HCT116 (cell line): ENCODE measurements at regions not wholly inside any gene's neighbourhood (a gene's known extent, or its start where the extent isn't known, plus 50 kb on each side); places are given as distances from the start of the nearest gene placed in this dataset.
A peak's percentile ranks its signal among the peaks of the same experiment; 100 is the strongest.

Source experiments
- ATAC-seq: fragments of 200-7000 bp; cut with Tn5 transposase; 2 replicates; pipeline ENCODE4 v1.9.1; 2020; ENCODE audit warnings: mild to moderate bottlenecking, moderate library complexity
- BruUV-seq: library from RNA; stranded (reverse); fragments of 400-500 nt; replicated peaks from 2 replicates; lab custom pipeline; 2021; lab: Mats Ljungman, UMichigan
- CTCF ChIA-PET: fragments of 300-600 bp; sonication (Branson Sonifier 250); formaldehyde crosslinking; loops from one replicate; lab custom pipeline; 2021; ENCODE audit warnings: antibody characterized with exemption; lab: Charles Lee
- POLR2A ChIA-PET: fragments of 300-600, 350-600 bp; sonication (Branson Sonifier 250); formaldehyde crosslinking; loops from one replicate; lab custom pipeline; 2021; ENCODE audit warnings: antibody characterized with exemption; lab: Charles Lee
- RAD21 ChIA-PET, 2 experiments: fragments of 300-600 bp; sonication (Branson Sonifier 250); formaldehyde crosslinking; loops; one replicate each; lab custom pipeline; 2023; ENCODE audit warnings: low total read pairs in 2 of 2; ENCODE audit not compliant: uncharacterized antibody in 2 of 2, unreplicated experiment in 2 of 2, low non-redundant PET in 1 of 2; lab: Charles Lee
- DNase-seq: peaks from one replicate; pipeline ENCODE4 v3.0.0-alpha.2; 2010; ENCODE audit warnings: low read depth, low spot score
- H2AFZ ChIP-seq: fragments of 200-600 bp; shearing (Covaris generic), sonication (generic); 2 replicates; pipeline ENCODE4 v1.6.1; 2017; ENCODE audit warnings: low read depth, mixed run types, mixed read lengths, antibody characterized with exemption, low read length; ENCODE audit not compliant: poor library complexity, severe bottlenecking
- H3K27ac ChIP-seq: 2 replicates; pipeline ENCODE4 v1.5.1; 2012; ENCODE audit warnings: low read depth, low read length
- H3K27me3 ChIP-seq: fragments of 200-600 bp; sonication (generic); 2 replicates; pipeline ENCODE4 v1.6.1; 2016; ENCODE audit warnings: mixed run types, low read length, mixed read lengths; ENCODE audit not compliant: insufficient read depth
- H3K36me3 ChIP-seq, 2 experiments: fragments of 200-500 bp in 1 of 2; fragments of 200-600 bp in 1 of 2; sonication (Bioruptor generic) in 1 of 2; sonication (generic) in 1 of 2; 2 replicates each; pipeline versions ENCODE4 v1.5.1 to v1.6.1; 2014 to 2016; ENCODE audit warnings: low read length in 2 of 2, inconsistent platforms in 1 of 2, mixed read lengths in 1 of 2, mixed run types in 1 of 2; ENCODE audit not compliant: insufficient read depth in 2 of 2, control insufficient read depth in 1 of 2
- H3K4me1 ChIP-seq, 2 experiments: fragments of 200-600 bp in 1 of 2; sonication (generic) in 1 of 2; 2 replicates each; pipeline versions ENCODE4 v1.5.1 to v1.6.1; 2012 to 2017; ENCODE audit warnings: low read length in 2 of 2, inconsistent platforms in 1 of 2, mild to moderate bottlenecking in 1 of 2, mixed read lengths in 1 of 2, mixed run types in 1 of 2, moderate library complexity in 1 of 2; ENCODE audit not compliant: insufficient read depth in 2 of 2, control insufficient read depth in 1 of 2
- H3K4me2 ChIP-seq: fragments of 200-600 bp; sonication (generic); 2 replicates; pipeline ENCODE4 v1.6.1; 2017; ENCODE audit warnings: mixed run types, low read length, mixed read lengths
- H3K4me3 ChIP-seq, 2 experiments: fragments of 200-600 bp in 1 of 2; sonication (generic) in 1 of 2; replicated peaks in 1 of 2; 2 replicates each; pipeline ENCODE4 v1.5.1; 2011 to 2016; ENCODE audit warnings: low read length in 2 of 2, control low read depth in 1 of 2, low read depth in 1 of 2, mild to moderate bottlenecking in 1 of 2, mixed read lengths in 1 of 2, mixed run types in 1 of 2
- H3K79me2 ChIP-seq: fragments of 200-600 bp; sonication (generic); 2 replicates; pipeline ENCODE4 v1.6.1; 2017; ENCODE audit warnings: mild to moderate bottlenecking, mixed run types, low read length, moderate library complexity, mixed read lengths; ENCODE audit not compliant: insufficient read depth
- H3K9ac ChIP-seq: fragments of 200-600 bp; sonication (generic); 2 replicates; pipeline ENCODE4 v1.6.1; 2016; ENCODE audit warnings: low read length, mixed read lengths
- H3K9me2 ChIP-seq: fragments of 200-600 bp; sonication (generic), shearing (Covaris generic); 2 replicates; pipeline ENCODE4 v1.6.1; 2017; ENCODE audit warnings: mixed run types, mild to moderate bottlenecking, moderate library complexity; ENCODE audit not compliant: insufficient read depth
- H3K9me3 ChIP-seq, 2 experiments: fragments of 200-500 bp in 1 of 2; fragments of 200-600 bp in 1 of 2; sonication (Bioruptor generic) in 1 of 2; sonication (generic) in 1 of 2; 2 replicates each; pipeline ENCODE4 v1.6.1; 2014 to 2017; ENCODE audit warnings: low read length in 2 of 2, mixed read lengths in 2 of 2, inconsistent platforms in 1 of 2, low read depth in 1 of 2, mild to moderate bottlenecking in 1 of 2, mixed run types in 1 of 2, moderate library complexity in 1 of 2; ENCODE audit not compliant: control insufficient read depth in 1 of 2, insufficient read depth in 1 of 2
- H4K20me1 ChIP-seq: fragments of 200-600 bp; sonication (generic), shearing (Covaris generic); 2 replicates; pipeline ENCODE4 v1.6.1; 2017; ENCODE audit warnings: mixed run types, mild to moderate bottlenecking, moderate library complexity; ENCODE audit not compliant: insufficient read depth
- CEBPB ChIP-seq: IDR thresholded peaks from 2 replicates; pipeline ENCODE4 v1.6.1; 2012; ENCODE audit warnings: low read depth
- ELF1 ChIP-seq: IDR thresholded peaks from 2 replicates; pipeline ENCODE4 v1.6.1; 2012; ENCODE audit warnings: low read depth, borderline replicate concordance
- EZH2 ChIP-seq: fragments of 200-600 bp; sonication (generic); IDR thresholded peaks from 2 replicates; pipeline ENCODE4 v1.6.1; 2017; ENCODE audit warnings: antibody characterized with exemption, mixed run types
- FOSL1 ChIP-seq: IDR thresholded peaks from 2 replicates; pipeline ENCODE4 v1.6.1; 2012; ENCODE audit warnings: low read depth
- JUND ChIP-seq: IDR thresholded peaks from 2 replicates; pipeline ENCODE4 v1.6.1; 2012
- POLR2AphosphoS5 ChIP-seq: IDR thresholded peaks from 2 replicates; pipeline ENCODE4 v1.6.1; 2011; ENCODE audit warnings: mild to moderate bottlenecking, low read depth, low read length, moderate library complexity
- RAD21 ChIP-seq: IDR thresholded peaks from 2 replicates; pipeline ENCODE4 v1.6.1; 2012; ENCODE audit warnings: low read depth, mild to moderate bottlenecking
- SP1 ChIP-seq: IDR thresholded peaks from 2 replicates; pipeline ENCODE4 v1.6.1; 2012; ENCODE audit warnings: low read depth
- SRF ChIP-seq: IDR thresholded peaks from 2 replicates; pipeline ENCODE4 v1.6.1; 2012; ENCODE audit warnings: low read depth
- YY1 ChIP-seq: IDR thresholded peaks from 2 replicates; pipeline ENCODE4 v1.6.1; 2011; ENCODE audit warnings: low read length, low read depth, moderate library complexity, mild to moderate bottlenecking; ENCODE audit not compliant: insufficient replicate concordance; ENCODE audit errors: extremely low read depth
- ZFX ChIP-seq: fragments of 450-650 bp; IDR thresholded peaks from 2 replicates; pipeline ENCODE4 v1.6.1; 2017
- ZNF274 ChIP-seq: fragments of 200-500 bp; sonication (Bioruptor generic); IDR thresholded peaks from 2 replicates; pipeline ENCODE4 v1.6.1; 2014; ENCODE audit warnings: mild to moderate bottlenecking, low read depth, low read length, inconsistent platforms
- intact Hi-C: fragments of 100-400 bp; cut with micrococcal nuclease; formaldehyde crosslinking; loops from 2 replicates; pipeline ENCODE4 v1.10.0; 2022
- TF ChIP-seq, protein P1 (sequence below): IDR thresholded peaks from 2 replicates; pipeline ENCODE4 v1.6.1; 2012
- TF ChIP-seq, protein P2 (sequence below): IDR thresholded peaks from 2 replicates; pipeline ENCODE4 v1.6.1; 2011; ENCODE audit warnings: mild to moderate bottlenecking, low read length, moderate library complexity; ENCODE audit not compliant: insufficient replicate concordance; ENCODE audit errors: extremely low read depth

DNA sequence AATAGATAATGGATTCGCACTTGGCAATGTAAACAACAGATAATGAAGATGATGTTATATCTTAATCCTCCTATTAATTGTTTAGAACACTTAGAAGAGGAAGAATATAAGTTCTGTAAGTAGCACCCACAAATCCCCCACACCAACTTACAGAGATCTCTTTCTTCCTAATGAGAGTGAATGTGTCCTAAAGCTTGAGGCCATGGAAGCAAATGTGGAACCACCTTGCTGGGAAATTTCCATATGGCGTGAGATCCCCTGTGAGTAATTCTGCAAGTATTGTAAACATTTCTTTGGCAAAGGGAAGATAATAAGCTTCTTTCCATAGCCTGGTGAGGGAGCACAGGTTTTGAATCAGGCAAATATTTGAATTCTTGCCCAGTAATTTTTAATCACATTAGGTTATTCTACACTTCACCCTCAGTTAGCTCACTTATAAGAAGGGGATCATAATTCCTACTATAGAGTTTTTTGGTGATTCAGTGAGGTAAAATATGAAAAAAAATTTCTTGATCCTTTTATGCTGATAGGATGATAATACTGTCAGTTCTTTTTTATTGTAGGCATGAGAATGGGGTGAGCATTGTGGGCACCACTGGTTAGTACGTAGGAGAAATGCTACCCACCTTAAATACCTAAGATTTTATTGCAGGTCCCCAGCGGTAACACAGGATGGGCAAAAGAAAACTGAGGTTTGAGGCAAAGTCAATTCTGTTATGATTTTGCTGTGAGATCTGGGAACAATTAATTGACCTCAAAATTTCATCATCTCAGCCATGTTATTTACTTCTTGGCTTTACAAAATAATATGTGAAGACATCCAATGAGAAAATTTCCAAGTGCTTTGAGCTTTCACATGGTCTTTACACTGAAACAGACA, 574.8 kb downstream of the PSAT1 start:
- CTCF ChIA-PET = no interaction called here

DNA sequence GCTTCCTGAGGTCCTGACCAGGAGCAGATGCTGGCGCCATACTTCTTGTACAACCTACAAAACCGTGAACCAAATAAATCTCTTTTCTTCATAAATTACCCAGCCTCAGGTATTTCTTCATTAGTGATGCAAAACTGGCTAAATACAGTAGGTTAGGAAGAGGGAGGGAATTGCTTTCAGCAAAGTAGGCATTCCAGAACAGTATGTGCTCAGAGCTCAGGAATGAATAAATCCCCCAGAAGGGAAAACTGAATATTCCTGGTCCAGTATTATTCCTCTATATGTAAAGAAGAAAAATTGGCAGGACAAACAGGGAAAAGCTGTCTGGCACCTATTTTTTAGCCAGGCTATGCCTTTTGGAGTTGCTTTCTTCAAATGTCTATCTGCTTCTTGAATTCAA, 577.1 kb downstream of the PSAT1 start:
- intact Hi-C loops = no loop called here

More for the DNA sequence above, 574.8 kb downstream of the PSAT1 start:
- peak; percentile 56 for TF ChIP-seq FOSL1
- TF ChIP-seq SP1 = peak; percentile 50; the same call in 1 of the 2 replicates
- TF ChIP-seq JUND = no peak
- Histone ChIP-seq H3K9ac (peak overlapping the region; percentile 34), H3K27me3 (no peaks in the 10 kb centered on the region), H3K9me2 (no peaks in the 10 kb centered on the region), H3K27ac (peak overlapping the region; percentile 80), H3K4me2 (peak overlapping the region; percentile 65), H3K4me1 (peaks cover 22 to 29% of the 10 kb centered on the region in 2 experiments), H3K4me3 (peak overlapping the region in 1 of 2 experiments; percentile 21; a peak in 2 of 4 replicates), H2AFZ (peak overlapping the region; percentile 88), H4K20me1 (no peaks in the 10 kb centered on the region), H3K79me2 (no peaks in the 10 kb centered on the region), H3K36me3 (no peaks in the 10 kb centered on the region), H3K9me3 (no peaks in the 10 kb centered on the region)
- no TSS peak for BruUV-seq
- ChIA-PET RAD21 (no interaction called here), POLR2A (no interaction called here)
- intact Hi-C loops = no loop called here
- peak; percentile 22 for DNase-seq
- ATAC-seq = peak; percentile 80

More for the DNA sequence above, 577.1 kb downstream of the PSAT1 start:
- H3K27ac ChIP-seq = no peak overlapping the region
- ATAC-seq = no peak
- no peak overlapping the region for H3K4me3 ChIP-seq
- TF ChIP-seq ZFX (no peak), YY1 (no peak), SP1 (no peak), RAD21 (no peak), EZH2 (no peak), POLR2AphosphoS5 (no peak), SRF (no peak), ZNF274 (no peak), CEBPB (no peak), ELF1 (no peak)
- TF ChIP-seq, protein P1, sequence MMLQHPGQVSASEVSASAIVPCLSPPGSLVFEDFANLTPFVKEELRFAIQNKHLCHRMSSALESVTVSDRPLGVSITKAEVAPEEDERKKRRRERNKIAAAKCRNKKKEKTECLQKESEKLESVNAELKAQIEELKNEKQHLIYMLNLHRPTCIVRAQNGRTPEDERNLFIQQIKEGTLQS = no peak
- TF ChIP-seq, protein P2, sequence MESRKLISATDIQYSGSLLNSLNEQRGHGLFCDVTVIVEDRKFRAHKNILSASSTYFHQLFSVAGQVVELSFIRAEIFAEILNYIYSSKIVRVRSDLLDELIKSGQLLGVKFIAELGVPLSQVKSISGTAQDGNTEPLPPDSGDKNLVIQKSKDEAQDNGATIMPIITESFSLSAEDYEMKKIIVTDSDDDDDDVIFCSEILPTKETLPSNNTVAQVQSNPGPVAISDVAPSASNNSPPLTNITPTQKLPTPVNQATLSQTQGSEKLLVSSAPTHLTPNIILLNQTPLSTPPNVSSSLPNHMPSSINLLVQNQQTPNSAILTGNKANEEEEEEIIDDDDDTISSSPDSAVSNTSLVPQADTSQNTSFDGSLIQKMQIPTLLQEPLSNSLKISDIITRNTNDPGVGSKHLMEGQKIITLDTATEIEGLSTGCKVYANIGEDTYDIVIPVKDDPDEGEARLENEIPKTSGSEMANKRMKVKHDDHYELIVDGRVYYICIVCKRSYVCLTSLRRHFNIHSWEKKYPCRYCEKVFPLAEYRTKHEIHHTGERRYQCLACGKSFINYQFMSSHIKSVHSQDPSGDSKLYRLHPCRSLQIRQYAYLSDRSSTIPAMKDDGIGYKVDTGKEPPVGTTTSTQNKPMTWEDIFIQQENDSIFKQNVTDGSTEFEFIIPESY = no peak
- TF ChIP-seq, all 23 proteins: peak for 0
- H3K9me3 ChIP-seq = no peaks in the 10 kb centered on the region
- H3K9ac ChIP-seq = no peak overlapping the region
- no peaks in the 10 kb centered on the region for H3K36me3 ChIP-seq
- RAD21 ChIA-PET = no interaction called here
- DNase-seq = no peak
- no peaks in the 10 kb centered on the region for H4K20me1 ChIP-seq
- no peak overlapping the region for H3K4me2 ChIP-seq
- CTCF ChIA-PET = no interaction called here
- no peak overlapping the region for H2AFZ ChIP-seq
- no peaks in the 10 kb centered on the region for H3K9me2 ChIP-seq
- POLR2A ChIA-PET = interaction anchor here (0.7 kb wide), 1 partner anchor 9 kb away, joined by 3 read pairs; no protein-coding TSS in a partner anchor
- peaks cover 21 to 22% of the 10 kb centered on the region in 2 experiments for H3K4me1 ChIP-seq
- no peaks in the 10 kb centered on the region for H3K79me2 ChIP-seq
- no peaks in the 10 kb centered on the region for H3K27me3 ChIP-seq
- no TSS peak for BruUV-seq
